SK-N-SH (cell line): ENCODE measurements at regions not wholly inside any gene's neighbourhood (a gene's known extent, or its start where the extent isn't known, plus 50 kb on each side); places are given as distances from the start of the nearest gene placed in this dataset.

Source experiments
- CTCF ChIA-PET: fragments of 300-600, 350-600 bp; formaldehyde crosslinking; extraction: SDS; loops from one replicate; lab custom pipeline; 2021; lab: Yijun Ruan, JAX
- POLR2A ChIA-PET: fragments of 350-600 bp; sonication (Branson Sonifier 250); formaldehyde crosslinking; extraction: SDS; loops from one replicate; lab custom pipeline; 2020; ENCODE audit warnings: antibody characterized with exemption, inconsistent platforms; lab: Yijun Ruan, JAX
- DNase-seq: peaks from one replicate; pipeline ENCODE4 v3.0.0; 2012
- H2AFZ ChIP-seq: fragments of 200-600 bp; sonication (generic); 2 replicates; pipeline ENCODE4 v1.8.1; 2016; ENCODE audit warnings: antibody characterized with exemption, mild to moderate bottlenecking, low read depth
- H3F3A ChIP-seq: fragments of 200-600 bp; sonication (generic); replicated peaks from 2 replicates; pipeline ENCODE3; 2016; ENCODE audit warnings: antibody characterized with exemption, mild to moderate bottlenecking; ENCODE audit not compliant: insufficient read depth
- H3K27ac ChIP-seq, 2 experiments: fragments of 200-500 bp in 1 of 2; fragments of 200-600 bp in 1 of 2; sonication (Bioruptor generic) in 1 of 2; sonication (generic), shearing (Covaris generic) in 1 of 2; 2 replicates each; pipeline versions ENCODE4 v1.5.1 to v1.6.1; 2014 to 2016; ENCODE audit warnings: low read depth in 2 of 2, inconsistent platforms in 1 of 2, low read length in 1 of 2, mild to moderate bottlenecking in 1 of 2, mixed read lengths in 1 of 2
- H3K27me3 ChIP-seq: fragments of 200-600 bp; sonication (generic), shearing (Covaris generic); 2 replicates; pipeline ENCODE4 v1.6.1; 2016; ENCODE audit warnings: mixed run types; ENCODE audit not compliant: insufficient read depth
- H3K36me3 ChIP-seq, 2 experiments: fragments of 200-500 bp in 1 of 2; fragments of 200-600 bp in 1 of 2; sonication (Bioruptor generic) in 1 of 2; sonication (generic) in 1 of 2; replicated peaks in 1 of 2; 2 replicates each; pipeline versions ENCODE3 to v1.5.1; 2014 to 2016; ENCODE audit warnings: low read length in 1 of 2, mild to moderate bottlenecking in 1 of 2; ENCODE audit not compliant: insufficient read depth in 2 of 2, control insufficient read depth in 1 of 2
- H3K4me1 ChIP-seq, 2 experiments: fragments of 200-500 bp in 1 of 2; fragments of 200-600 bp in 1 of 2; sonication (Bioruptor generic) in 1 of 2; sonication (generic), shearing (Covaris generic) in 1 of 2; 2 replicates each; pipeline versions ENCODE4 v1.5.1 to v1.6.1; 2014 to 2016; ENCODE audit warnings: low read depth in 1 of 2, low read length in 1 of 2, mixed run types in 1 of 2; ENCODE audit not compliant: insufficient read depth in 2 of 2, control insufficient read depth in 1 of 2
- H3K4me2 ChIP-seq: fragments of 200-600 bp; sonication (generic), shearing (Covaris generic); 2 replicates; pipeline ENCODE4 v1.6.1; 2017; ENCODE audit warnings: mixed run types
- H3K4me3 ChIP-seq, 2 experiments: fragments of 200-500 bp in 1 of 2; fragments of 200-600 bp in 1 of 2; sonication (Bioruptor generic) in 1 of 2; sonication (generic), shearing (Covaris generic) in 1 of 2; 2 replicates each; pipeline versions ENCODE4 v1.5.1 to v1.8.1; 2014 to 2016; ENCODE audit warnings: low read depth in 2 of 2, inconsistent platforms in 1 of 2, low read length in 1 of 2, mild to moderate bottlenecking in 1 of 2, mixed read lengths in 1 of 2, moderate library complexity in 1 of 2
- H3K79me2 ChIP-seq: fragments of 200-600 bp; sonication (generic); 2 replicates; pipeline ENCODE4 v1.8.1; 2017; ENCODE audit warnings: mild to moderate bottlenecking; ENCODE audit not compliant: insufficient read depth
- H3K9ac ChIP-seq: fragments of 200-600 bp; sonication (generic); 2 replicates; pipeline ENCODE4 v1.6.1; 2017; ENCODE audit warnings: mixed run types
- H3K9me2 ChIP-seq: fragments of 200-600 bp; sonication (generic); 2 replicates; pipeline ENCODE4 v1.6.1; 2017; ENCODE audit warnings: mixed run types
- H3K9me3 ChIP-seq: fragments of 200-600 bp; sonication (generic); 2 replicates; pipeline ENCODE4 v1.6.1; 2017; ENCODE audit warnings: mixed run types, mild to moderate bottlenecking, moderate library complexity
- H4K20me1 ChIP-seq: fragments of 200-600 bp; sonication (generic); 2 replicates; pipeline ENCODE4 v1.6.1; 2017; ENCODE audit warnings: mild to moderate bottlenecking, mixed run types; ENCODE audit not compliant: insufficient read depth
- CHD2 ChIP-seq: fragments of 150-350 bp; IDR thresholded peaks from 2 replicates; pipeline ENCODE4 v1.6.1; 2018; ENCODE audit warnings: low read length; ENCODE audit not compliant: partially characterized antibody
- EZH2phosphoT487 ChIP-seq: fragments of 200-600 bp; sonication (generic); IDR thresholded peaks from 2 replicates; pipeline ENCODE4 v1.6.1; 2017; ENCODE audit warnings: low read depth, mixed run types, mild to moderate bottlenecking, antibody characterized with exemption, moderate library complexity, borderline replicate concordance
- FOSL2 ChIP-seq: IDR thresholded peaks from 2 replicates; pipeline ENCODE4 v1.4.0; 2012; ENCODE audit warnings: low read depth, mild to moderate bottlenecking, moderate library complexity, borderline replicate concordance
- FOXJ3 ChIP-seq: sonication (generic); formaldehyde crosslinking; IDR thresholded peaks from 2 replicates; pipeline ENCODE4 v1.5.1; 2020; ENCODE audit warnings: mild to moderate bottlenecking, missing genetic modification reagents
- FOXM1 ChIP-seq: IDR thresholded peaks from 2 replicates; pipeline ENCODE4 v1.4.0; 2012; ENCODE audit warnings: low read depth, mild to moderate bottlenecking
- GABPA ChIP-seq: IDR thresholded peaks from 2 replicates; pipeline ENCODE4 v1.4.0; 2012; ENCODE audit warnings: low read depth, mild to moderate bottlenecking
- MXI1 ChIP-seq: IDR thresholded peaks from 2 replicates; pipeline ENCODE4 v1.6.1; 2012; ENCODE audit warnings: mild to moderate bottlenecking, low read depth, low read length, improper control_type of control experiment
- NFIC ChIP-seq: IDR thresholded peaks from 2 replicates; pipeline ENCODE4 v1.4.0; 2012; ENCODE audit warnings: borderline replicate concordance
- NRF1 ChIP-seq: IDR thresholded peaks from 2 replicates; pipeline ENCODE4 v1.6.1; 2012; ENCODE audit warnings: low read depth, mild to moderate bottlenecking, low read length
- POLR2AphosphoS5 ChIP-seq: IDR thresholded peaks from 2 replicates; pipeline ENCODE4 v1.6.1; 2012; ENCODE audit warnings: low read depth, low read length
- RAD21 ChIP-seq: IDR thresholded peaks from 2 replicates; pipeline ENCODE4 v1.6.1; 2012; ENCODE audit warnings: mild to moderate bottlenecking, low read length
- RXRA ChIP-seq: IDR thresholded peaks from 2 replicates; pipeline ENCODE4 v1.4.0; 2012; ENCODE audit warnings: low read depth, mild to moderate bottlenecking, borderline replicate concordance
- TCF12 ChIP-seq: IDR thresholded peaks from 2 replicates; pipeline ENCODE4 v1.4.0; 2012
- WGBS: methylation state at CpG from one replicate; pipeline ENCODE4 v1.1.6; 2017; ENCODE audit warnings: low lambda C conversion rate; 5-methylcytosine and 5-hydroxymethylcytosine counted together
- TF ChIP-seq, protein P1 (sequence below): IDR thresholded peaks from 2 replicates; pipeline ENCODE4 v1.4.0; 2012; ENCODE audit warnings: low read depth
- TF ChIP-seq, protein P2 (sequence below): IDR thresholded peaks from 2 replicates; pipeline ENCODE4; 2012
- TF ChIP-seq, protein P3 (sequence below): IDR thresholded peaks from 2 replicates; pipeline ENCODE4 v1.4.0; 2012; ENCODE audit warnings: low read depth, borderline replicate concordance
- TF ChIP-seq, protein P4 (sequence below): IDR thresholded peaks from 2 replicates; pipeline ENCODE4 v1.6.1; 2012; ENCODE audit warnings: mild to moderate bottlenecking, low read depth, low read length, moderate library complexity

DNA sequence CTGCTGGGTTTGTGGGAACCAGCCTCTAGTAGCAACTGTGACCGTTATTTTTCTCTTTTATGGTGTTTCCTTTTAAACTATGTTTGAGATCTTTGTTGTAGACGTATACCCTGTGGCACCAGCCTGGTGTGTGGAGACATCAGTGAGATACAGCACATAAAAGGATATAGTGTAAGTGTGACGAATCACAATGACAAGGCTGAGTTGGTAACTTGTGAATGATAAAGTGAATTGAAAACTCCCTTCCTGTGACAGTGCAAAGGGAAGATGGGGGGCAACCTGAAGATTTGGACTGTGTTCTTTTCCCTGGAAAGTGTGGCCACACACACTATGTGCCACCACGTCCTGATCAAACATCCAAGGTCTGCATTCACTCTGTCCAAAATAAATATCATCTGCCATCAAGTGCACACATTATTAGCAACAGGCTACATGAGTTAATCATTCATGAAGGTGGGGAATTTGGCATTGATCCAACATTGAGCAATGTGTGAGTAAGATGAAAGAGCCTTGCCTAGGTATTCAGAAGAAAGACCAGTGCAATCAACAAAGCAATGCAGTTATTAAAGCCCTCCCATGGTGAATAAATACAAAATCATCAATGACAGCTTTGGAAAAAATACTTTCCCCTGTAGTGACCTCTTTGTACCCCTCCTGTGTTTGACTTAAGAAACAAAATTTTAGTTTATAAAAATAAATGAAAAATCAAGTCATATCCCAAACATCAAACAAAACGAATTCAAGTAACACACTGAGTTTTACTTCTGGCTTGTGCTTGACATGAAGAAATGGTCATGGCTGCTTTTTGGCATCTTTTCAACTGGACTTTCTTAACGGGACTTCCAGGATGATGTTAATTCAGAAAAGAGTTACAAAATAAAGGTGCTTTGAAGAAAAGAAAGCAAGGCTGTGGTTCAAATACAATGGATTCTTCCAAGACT, 1280.5 kb upstream of the ZEB2 start:
- Histone ChIP-seq H3K4me3 (no peak overlapping the region), H2AFZ (no peak overlapping the region), H3K4me1 (peaks cover 0 to 4% of the 10 kb centered on the region in 2 experiments; a peak in 1 of 4 replicates), H3K27ac (no peak overlapping the region), H3K9me2 (no peaks in the 10 kb centered on the region), H3K36me3 (no peaks in the 10 kb centered on the region), H4K20me1 (no peaks in the 10 kb centered on the region), H3K27me3 (no peaks in the 10 kb centered on the region), H3K9ac (no peak overlapping the region), H3K9me3 (no peaks in the 10 kb centered on the region), H3K4me2 (no peak overlapping the region), H3F3A (peaks cover 9% of the 10 kb centered on the region), H3K79me2 (no peaks in the 10 kb centered on the region)
- no peak for DNase-seq
- ChIA-PET POLR2A (no interaction called here), CTCF (no interaction called here)
- WGBS, result 76% methylated on average over 6 of the region's 6 CpGs
- TF ChIP-seq NFIC, result peak; percentile 26; the same call in 1 of the 2 replicates
- TF ChIP-seq FOXJ3 (CRISPR knock-in tag), result no peak

DNA sequence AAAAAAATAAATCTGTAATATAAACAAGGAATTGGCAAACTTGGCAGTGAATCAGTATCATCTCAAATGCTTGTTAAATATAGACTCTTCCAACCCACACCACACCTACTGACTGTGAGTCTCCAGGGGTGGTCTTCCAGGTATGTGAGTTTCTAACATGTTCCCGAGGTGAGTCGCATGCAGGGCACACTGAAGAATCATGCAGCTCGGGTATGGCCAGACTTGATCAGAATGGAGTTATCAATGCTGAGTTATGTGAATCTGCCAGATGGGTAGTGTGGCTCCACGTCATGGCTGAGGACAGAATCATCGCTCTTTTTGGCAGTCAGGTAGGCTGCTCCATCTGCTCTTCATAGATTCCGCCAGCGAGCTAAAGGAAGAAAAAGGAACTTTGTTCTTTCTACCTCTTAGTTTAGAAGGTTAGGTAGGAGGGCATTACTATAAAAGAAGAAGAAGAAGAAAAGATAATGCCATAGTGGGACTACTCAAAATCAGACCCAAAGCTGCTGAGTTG, 1279.7 kb upstream of the ZEB2 start:
- no peak overlapping the region for H3K4me3 ChIP-seq
- POLR2A ChIA-PET, result no interaction called here
- no peaks in the 10 kb centered on the region for H3K27me3 ChIP-seq
- CTCF ChIA-PET, result no interaction called here
- H2AFZ ChIP-seq, result no peak overlapping the region
- H3K9me2 ChIP-seq, result no peaks in the 10 kb centered on the region
- peaks cover 0 to 4% of the 10 kb centered on the region in 2 experiments; a peak in 1 of 4 replicates for H3K4me1 ChIP-seq
- H3K9ac ChIP-seq, result no peak overlapping the region
- WGBS, result 86% methylated on average over 7 of the region's 7 CpGs
- DNase-seq, result no peak
- no peaks in the 10 kb centered on the region for H4K20me1 ChIP-seq
- no peak overlapping the region for H3K27ac ChIP-seq
- H3K9me3 ChIP-seq, result no peaks in the 10 kb centered on the region
- H3F3A ChIP-seq, result peaks cover 9% of the 10 kb centered on the region
- no peaks in the 10 kb centered on the region for H3K36me3 ChIP-seq
- H3K79me2 ChIP-seq, result no peaks in the 10 kb centered on the region
- H3K4me2 ChIP-seq, result no peak overlapping the region
- TF ChIP-seq, protein P1, sequence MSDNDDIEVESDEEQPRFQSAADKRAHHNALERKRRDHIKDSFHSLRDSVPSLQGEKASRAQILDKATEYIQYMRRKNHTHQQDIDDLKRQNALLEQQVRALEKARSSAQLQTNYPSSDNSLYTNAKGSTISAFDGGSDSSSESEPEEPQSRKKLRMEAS, result no peak
- no peak for TF ChIP-seq EZH2phosphoT487
- no peak for TF ChIP-seq CHD2
- TF ChIP-seq TCF12, result no peak
- no peak for TF ChIP-seq FOXJ3 (CRISPR knock-in tag)
- no peak for TF ChIP-seq NRF1
- TF ChIP-seq RAD21, result no peak
- TF ChIP-seq FOXM1, result no peak
- no peak for TF ChIP-seq RXRA
- TF ChIP-seq MXI1, result no peak
- TF ChIP-seq, protein P2, sequence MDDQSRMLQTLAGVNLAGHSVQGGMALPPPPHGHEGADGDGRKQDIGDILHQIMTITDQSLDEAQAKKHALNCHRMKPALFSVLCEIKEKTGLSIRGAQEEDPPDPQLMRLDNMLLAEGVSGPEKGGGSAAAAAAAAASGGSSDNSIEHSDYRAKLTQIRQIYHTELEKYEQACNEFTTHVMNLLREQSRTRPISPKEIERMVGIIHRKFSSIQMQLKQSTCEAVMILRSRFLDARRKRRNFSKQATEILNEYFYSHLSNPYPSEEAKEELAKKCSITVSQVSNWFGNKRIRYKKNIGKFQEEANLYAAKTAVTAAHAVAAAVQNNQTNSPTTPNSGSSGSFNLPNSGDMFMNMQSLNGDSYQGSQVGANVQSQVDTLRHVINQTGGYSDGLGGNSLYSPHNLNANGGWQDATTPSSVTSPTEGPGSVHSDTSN, result no peak
- TF ChIP-seq FOSL2, result no peak
- TF ChIP-seq NFIC, result no peak
- TF ChIP-seq POLR2AphosphoS5, result no peak
- no peak for TF ChIP-seq GABPA
- TF ChIP-seq, protein P3, sequence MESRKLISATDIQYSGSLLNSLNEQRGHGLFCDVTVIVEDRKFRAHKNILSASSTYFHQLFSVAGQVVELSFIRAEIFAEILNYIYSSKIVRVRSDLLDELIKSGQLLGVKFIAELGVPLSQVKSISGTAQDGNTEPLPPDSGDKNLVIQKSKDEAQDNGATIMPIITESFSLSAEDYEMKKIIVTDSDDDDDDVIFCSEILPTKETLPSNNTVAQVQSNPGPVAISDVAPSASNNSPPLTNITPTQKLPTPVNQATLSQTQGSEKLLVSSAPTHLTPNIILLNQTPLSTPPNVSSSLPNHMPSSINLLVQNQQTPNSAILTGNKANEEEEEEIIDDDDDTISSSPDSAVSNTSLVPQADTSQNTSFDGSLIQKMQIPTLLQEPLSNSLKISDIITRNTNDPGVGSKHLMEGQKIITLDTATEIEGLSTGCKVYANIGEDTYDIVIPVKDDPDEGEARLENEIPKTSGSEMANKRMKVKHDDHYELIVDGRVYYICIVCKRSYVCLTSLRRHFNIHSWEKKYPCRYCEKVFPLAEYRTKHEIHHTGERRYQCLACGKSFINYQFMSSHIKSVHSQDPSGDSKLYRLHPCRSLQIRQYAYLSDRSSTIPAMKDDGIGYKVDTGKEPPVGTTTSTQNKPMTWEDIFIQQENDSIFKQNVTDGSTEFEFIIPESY, result no peak
- TF ChIP-seq, protein P4, sequence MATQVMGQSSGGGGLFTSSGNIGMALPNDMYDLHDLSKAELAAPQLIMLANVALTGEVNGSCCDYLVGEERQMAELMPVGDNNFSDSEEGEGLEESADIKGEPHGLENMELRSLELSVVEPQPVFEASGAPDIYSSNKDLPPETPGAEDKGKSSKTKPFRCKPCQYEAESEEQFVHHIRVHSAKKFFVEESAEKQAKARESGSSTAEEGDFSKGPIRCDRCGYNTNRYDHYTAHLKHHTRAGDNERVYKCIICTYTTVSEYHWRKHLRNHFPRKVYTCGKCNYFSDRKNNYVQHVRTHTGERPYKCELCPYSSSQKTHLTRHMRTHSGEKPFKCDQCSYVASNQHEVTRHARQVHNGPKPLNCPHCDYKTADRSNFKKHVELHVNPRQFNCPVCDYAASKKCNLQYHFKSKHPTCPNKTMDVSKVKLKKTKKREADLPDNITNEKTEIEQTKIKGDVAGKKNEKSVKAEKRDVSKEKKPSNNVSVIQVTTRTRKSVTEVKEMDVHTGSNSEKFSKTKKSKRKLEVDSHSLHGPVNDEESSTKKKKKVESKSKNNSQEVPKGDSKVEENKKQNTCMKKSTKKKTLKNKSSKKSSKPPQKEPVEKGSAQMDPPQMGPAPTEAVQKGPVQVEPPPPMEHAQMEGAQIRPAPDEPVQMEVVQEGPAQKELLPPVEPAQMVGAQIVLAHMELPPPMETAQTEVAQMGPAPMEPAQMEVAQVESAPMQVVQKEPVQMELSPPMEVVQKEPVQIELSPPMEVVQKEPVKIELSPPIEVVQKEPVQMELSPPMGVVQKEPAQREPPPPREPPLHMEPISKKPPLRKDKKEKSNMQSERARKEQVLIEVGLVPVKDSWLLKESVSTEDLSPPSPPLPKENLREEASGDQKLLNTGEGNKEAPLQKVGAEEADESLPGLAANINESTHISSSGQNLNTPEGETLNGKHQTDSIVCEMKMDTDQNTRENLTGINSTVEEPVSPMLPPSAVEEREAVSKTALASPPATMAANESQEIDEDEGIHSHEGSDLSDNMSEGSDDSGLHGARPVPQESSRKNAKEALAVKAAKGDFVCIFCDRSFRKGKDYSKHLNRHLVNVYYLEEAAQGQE, result no peak
